K562 (cell line): ENCODE measurements at regions not wholly inside any gene's neighbourhood (a gene's known extent, or its start where the extent isn't known, plus 50 kb on each side); places are given as distances from the start of the nearest gene placed in this dataset.
A peak's percentile ranks its signal among the peaks of the same experiment; 100 is the strongest.

Source experiments
- EZH2 ChIP-seq: IDR thresholded peaks from 2 replicates; pipeline ENCODE4 v1.6.1; 2012; ENCODE audit warnings: low read depth, mild to moderate bottlenecking, inconsistent platforms, low read length, borderline replicate concordance
- FOXP1 ChIP-seq: sonication (generic); formaldehyde crosslinking; IDR thresholded peaks from 2 replicates; pipeline ENCODE4 v1.8.0; 2022; ENCODE audit warnings: mild to moderate bottlenecking, missing genetic modification reagents
- HLTF ChIP-seq: fragments of 450-650 bp; IDR thresholded peaks from 2 replicates; pipeline ENCODE4 v1.6.1; 2016
- HNRNPL ChIP-seq: fragments of 200-400 bp; formaldehyde crosslinking; IDR thresholded peaks from 2 replicates; pipeline ENCODE4 v1.6.1; 2017; ENCODE audit warnings: low read depth, mild to moderate bottlenecking, low read length
- KLF1 ChIP-seq: fragments of 450-650 bp; IDR thresholded peaks from 2 replicates; pipeline ENCODE4 v1.6.1; 2016; ENCODE audit warnings: missing genetic modification characterization, missing compliant biosample characterization
- NR2C2 ChIP-seq, 2 experiments: fragments of 200-800 bp in 1 of 2; sonication (Bioruptor generic) in 1 of 2; sonication (generic) in 1 of 2; formaldehyde crosslinking in 1 of 2; IDR thresholded peaks; 2 replicates each; pipeline versions ENCODE4 v1.6.1 to v1.8.0; 2016 to 2022; ENCODE audit warnings: mild to moderate bottlenecking in 1 of 2, missing compliant biosample characterization in 1 of 2, missing genetic modification characterization in 1 of 2, missing genetic modification reagents in 1 of 2
- PHF21A ChIP-seq: fragments of 450-650 bp; IDR thresholded peaks from 2 replicates; pipeline ENCODE4 v1.6.1; 2017; ENCODE audit warnings: low read depth, borderline replicate concordance
- RAD21 ChIP-seq, 2 experiments: fragments of 250-450 bp in 1 of 2; fragments of 450-650 bp in 1 of 2; sonication (Bioruptor Pico) in 1 of 2; formaldehyde crosslinking in 1 of 2; IDR thresholded peaks in 1 of 2; conservative IDR thresholded peaks in 1 of 2; 2 replicates each; pipeline versions ENCODE4 v1.4.0 to v1.8.0; 2020 to 2022; ENCODE audit warnings: mild to moderate bottlenecking in 2 of 2, moderate library complexity in 1 of 2
- RBM22 ChIP-seq: fragments of 200-400 bp; formaldehyde crosslinking; IDR thresholded peaks from 2 replicates; pipeline ENCODE4 v1.6.1; 2018; ENCODE audit warnings: low read length, low read depth; ENCODE audit not compliant: poor library complexity, severe bottlenecking
- ZFP36 ChIP-seq: fragments of 150-350 bp; IDR thresholded peaks from 2 replicates; pipeline ENCODE4 v1.6.1; 2018; ENCODE audit warnings: low read length, low read depth; ENCODE audit not compliant: partially characterized antibody
- TF ChIP-seq, protein P1 (sequence below), 2 experiments: fragments of 450-650 bp in 1 of 2; sonication (generic) in 1 of 2; formaldehyde crosslinking in 1 of 2; IDR thresholded peaks in 1 of 2; conservative IDR thresholded peaks in 1 of 2; 2 replicates each; pipeline versions ENCODE4 v1.6.1 to v1.8.1; 2016 to 2023; ENCODE audit warnings: mild to moderate bottlenecking in 2 of 2, moderate library complexity in 2 of 2, inconsistent platforms in 1 of 2, missing genetic modification reagents in 1 of 2
- TF ChIP-seq, protein P2 (sequence below): fragments of 450-650 bp; IDR thresholded peaks from 2 replicates; pipeline ENCODE4 v1.6.1; 2016; ENCODE audit warnings: mild to moderate bottlenecking
- TF ChIP-seq, protein P3 (sequence below), 3 experiments: fragments of 200-800 bp in 1 of 3; fragments of 250-450 bp in 1 of 3; fragments of 450-650 bp in 1 of 3; sonication (Bioruptor Pico) in 1 of 3; sonication (Bioruptor generic) in 1 of 3; formaldehyde crosslinking in 1 of 3; IDR thresholded peaks; 2 replicates each; pipeline versions ENCODE4 v1.6.1 to v1.8.0; 2016 to 2022; ENCODE audit warnings: mild to moderate bottlenecking in 2 of 3, missing genetic modification characterization in 2 of 3, missing compliant biosample characterization in 1 of 3, moderate library complexity in 1 of 3

DNA sequence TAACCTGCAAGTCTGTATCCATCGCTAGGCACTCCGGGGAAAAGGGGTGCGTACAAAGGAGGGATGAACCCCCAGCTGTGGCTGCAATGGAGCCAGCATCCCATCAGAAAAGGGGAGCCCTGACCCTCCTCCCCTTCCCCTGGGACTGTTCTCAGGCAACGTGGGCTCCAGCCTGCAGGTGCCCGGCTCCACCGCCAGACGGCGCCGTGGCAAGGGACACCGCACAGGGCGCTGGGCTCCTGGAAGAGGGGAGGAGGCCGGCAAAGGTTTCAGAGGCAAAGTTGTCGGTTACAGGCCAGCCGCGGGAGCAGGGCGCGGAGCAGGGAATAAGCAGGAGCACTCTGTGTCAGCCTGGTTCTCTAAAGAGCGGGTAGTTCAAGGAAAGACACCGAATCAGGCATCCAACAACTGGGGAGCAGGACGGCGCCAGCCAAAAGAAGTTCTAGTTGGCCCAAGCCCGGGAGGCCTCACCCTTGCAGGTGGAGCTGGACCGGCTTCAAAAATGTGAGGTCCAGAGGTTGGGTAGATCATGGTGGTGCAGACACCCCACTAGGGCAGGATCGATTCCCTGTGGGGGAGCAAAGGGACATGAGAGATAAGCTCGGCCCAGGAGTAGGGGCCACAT is 53.0 kb upstream of the ATP12A start:
- TF ChIP-seq, protein P1, sequence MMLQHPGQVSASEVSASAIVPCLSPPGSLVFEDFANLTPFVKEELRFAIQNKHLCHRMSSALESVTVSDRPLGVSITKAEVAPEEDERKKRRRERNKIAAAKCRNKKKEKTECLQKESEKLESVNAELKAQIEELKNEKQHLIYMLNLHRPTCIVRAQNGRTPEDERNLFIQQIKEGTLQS (IDR thresholded peaks at IDR 0.05): no peak
- TF ChIP-seq, protein P1 (CRISPR knock-in tag; conservative IDR thresholded peaks at IDR 0.05): no peak
- TF ChIP-seq FOXP1 (CRISPR knock-in tag) (no peak), RAD21 (CRISPR knock-in tag; conservative IDR thresholded peaks at IDR 0.05 in 1 of 2, IDR thresholded peaks at IDR 0.05 in 1 of 2) (peak in 1 of 2 experiments; percentile 54; a peak in 3 of 4 replicates), HLTF (no peak), RBM22 (no peak), HNRNPL (no peak), EZH2 (no peak), KLF1 (tag) (no peak), NR2C2 (CRISPR knock-in tag; IDR thresholded peaks at IDR 0.05) (no peak), NR2C2 (tag; IDR thresholded peaks at IDR 0.05) (no peak), ZFP36 (no peak), PHF21A (no peak)
- TF ChIP-seq, protein P2, sequence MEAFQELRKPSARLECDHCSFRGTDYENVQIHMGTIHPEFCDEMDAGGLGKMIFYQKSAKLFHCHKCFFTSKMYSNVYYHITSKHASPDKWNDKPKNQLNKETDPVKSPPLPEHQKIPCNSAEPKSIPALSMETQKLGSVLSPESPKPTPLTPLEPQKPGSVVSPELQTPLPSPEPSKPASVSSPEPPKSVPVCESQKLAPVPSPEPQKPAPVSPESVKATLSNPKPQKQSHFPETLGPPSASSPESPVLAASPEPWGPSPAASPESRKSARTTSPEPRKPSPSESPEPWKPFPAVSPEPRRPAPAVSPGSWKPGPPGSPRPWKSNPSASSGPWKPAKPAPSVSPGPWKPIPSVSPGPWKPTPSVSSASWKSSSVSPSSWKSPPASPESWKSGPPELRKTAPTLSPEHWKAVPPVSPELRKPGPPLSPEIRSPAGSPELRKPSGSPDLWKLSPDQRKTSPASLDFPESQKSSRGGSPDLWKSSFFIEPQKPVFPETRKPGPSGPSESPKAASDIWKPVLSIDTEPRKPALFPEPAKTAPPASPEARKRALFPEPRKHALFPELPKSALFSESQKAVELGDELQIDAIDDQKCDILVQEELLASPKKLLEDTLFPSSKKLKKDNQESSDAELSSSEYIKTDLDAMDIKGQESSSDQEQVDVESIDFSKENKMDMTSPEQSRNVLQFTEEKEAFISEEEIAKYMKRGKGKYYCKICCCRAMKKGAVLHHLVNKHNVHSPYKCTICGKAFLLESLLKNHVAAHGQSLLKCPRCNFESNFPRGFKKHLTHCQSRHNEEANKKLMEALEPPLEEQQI: no peak
- TF ChIP-seq, protein P3, sequence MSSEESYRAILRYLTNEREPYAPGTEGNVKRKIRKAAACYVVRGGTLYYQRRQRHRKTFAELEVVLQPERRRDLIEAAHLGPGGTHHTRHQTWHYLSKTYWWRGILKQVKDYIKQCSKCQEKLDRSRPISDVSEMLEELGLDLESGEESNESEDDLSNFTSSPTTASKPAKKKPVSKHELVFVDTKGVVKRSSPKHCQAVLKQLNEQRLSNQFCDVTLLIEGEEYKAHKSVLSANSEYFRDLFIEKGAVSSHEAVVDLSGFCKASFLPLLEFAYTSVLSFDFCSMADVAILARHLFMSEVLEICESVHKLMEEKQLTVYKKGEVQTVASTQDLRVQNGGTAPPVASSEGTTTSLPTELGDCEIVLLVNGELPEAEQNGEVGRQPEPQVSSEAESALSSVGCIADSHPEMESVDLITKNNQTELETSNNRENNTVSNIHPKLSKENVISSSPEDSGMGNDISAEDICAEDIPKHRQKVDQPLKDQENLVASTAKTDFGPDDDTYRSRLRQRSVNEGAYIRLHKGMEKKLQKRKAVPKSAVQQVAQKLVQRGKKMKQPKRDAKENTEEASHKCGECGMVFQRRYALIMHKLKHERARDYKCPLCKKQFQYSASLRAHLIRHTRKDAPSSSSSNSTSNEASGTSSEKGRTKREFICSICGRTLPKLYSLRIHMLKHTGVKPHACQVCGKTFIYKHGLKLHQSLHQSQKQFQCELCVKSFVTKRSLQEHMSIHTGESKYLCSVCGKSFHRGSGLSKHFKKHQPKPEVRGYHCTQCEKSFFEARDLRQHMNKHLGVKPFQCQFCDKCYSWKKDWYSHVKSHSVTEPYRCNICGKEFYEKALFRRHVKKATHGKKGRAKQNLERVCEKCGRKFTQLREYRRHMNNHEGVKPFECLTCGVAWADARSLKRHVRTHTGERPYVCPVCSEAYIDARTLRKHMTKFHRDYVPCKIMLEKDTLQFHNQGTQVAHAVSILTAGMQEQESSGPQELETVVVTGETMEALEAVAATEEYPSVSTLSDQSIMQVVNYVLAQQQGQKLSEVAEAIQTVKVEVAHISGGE (CRISPR knock-in tag; IDR thresholded peaks at IDR 0.05): no peak
